ENCODE measurements at regions not wholly inside any gene's neighbourhood (a gene's known extent, or its start where the extent isn't known, plus 50 kb on each side); places are given as distances from the start of the nearest gene placed in this dataset.

- TF ChIP-seq CTCF (IDR thresholded peaks at IDR 0.05) = no peak
- no peak for TF ChIP-seq EZH2 (IDR thresholded peaks at IDR 0.05; ENCODE audit: borderline replicate concordance, insufficient read depth, low read depth, low read length, poor library complexity, severe bottlenecking)
These were observed 167.0 kb upstream of the DPH6 start for GRCh38 chr15:35712956-35713355.
